NCI-H526 treated with DMSO at 0.1 percent for 48 hours (cell line): ENCODE measurements at regions not wholly inside any gene's neighbourhood (a gene's known extent, or its start where the extent isn't known, plus 50 kb on each side); places are given as distances from the start of the nearest gene placed in this dataset.

Source experiments
- DNase-seq: peaks from one replicate; lab custom pipeline; 2025; lab: John Stamatoyannopoulos, UW

DNA sequence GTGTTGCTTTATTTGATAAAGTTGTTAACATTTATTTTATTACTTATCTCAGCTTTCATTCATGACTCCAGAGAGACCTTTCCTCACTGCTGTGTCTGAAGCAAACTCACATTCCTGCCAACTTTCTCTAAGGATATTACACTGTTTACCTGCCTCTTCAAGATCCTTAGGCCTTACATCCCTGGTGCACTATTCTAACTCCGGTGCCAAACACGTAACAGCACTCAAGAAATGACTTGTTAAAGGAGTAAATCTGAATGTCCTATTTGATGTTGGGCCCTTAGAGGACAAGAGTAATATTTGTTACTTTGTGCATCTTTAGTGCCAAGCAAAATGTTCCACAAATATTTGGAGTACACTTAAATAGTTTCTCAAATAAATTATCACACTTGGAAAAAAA is 324.1 kb upstream of the FLRT2 start:
- no peak for DNase-seq

DNA sequence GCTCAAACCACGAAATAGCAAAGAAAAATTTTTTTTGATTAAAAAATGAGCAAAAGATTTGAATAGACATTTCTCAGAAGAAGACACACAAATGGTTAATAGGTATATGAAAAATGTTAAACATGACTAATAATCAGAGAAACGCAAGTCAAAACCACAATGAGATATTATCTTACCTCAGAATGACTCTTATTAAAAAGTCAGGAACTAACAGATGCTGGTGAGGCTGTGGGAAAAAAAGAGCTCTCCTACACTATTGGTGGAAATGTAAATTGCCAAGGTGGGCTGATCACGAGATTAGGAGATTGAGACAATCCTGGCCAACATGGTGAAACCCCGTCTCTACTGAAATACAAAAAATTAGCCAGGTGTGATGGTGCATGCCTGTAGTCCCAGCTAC is 315.5 kb upstream of the FLRT2 start:
- no peak for DNase-seq

DNA sequence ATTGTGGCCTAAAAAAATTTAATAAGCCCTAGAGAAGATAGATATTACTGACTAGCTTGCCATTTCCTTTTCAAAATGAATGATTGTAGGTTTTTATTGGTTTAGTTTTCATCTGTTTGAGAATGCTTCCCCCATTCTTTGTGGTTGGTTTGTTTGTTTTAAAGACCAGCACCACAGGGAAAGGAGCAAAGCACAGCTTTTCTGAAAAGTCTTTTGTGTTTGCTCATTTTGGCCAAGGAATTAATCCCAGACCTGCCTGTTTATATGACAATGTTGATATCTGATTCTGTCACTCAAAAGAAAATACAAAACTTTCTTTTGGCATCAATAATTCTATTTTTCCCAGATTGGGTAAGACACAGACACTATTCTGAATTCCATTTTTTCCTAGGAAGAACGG is 312.5 kb upstream of the FLRT2 start:
- no peak for DNase-seq

DNA sequence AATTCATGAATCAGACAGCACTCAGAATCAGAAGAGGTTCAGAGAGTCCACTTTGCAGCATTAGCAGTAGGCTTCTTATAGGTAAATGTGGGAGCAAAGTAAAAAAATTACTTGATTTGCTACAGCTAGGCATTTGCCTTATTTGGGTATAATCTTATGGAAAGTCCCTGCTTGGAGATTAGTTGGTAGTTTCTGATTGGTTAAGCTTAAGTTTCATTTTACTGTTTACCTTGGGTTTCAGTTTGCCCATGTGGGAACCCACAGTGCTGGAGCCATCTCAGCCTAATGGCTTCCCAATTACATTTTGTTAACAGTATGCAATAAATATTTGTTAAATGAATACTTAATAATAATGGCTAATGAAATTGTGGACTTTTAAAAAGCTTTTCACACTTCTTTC is 311.0 kb upstream of the FLRT2 start:
- no peak for DNase-seq

DNA sequence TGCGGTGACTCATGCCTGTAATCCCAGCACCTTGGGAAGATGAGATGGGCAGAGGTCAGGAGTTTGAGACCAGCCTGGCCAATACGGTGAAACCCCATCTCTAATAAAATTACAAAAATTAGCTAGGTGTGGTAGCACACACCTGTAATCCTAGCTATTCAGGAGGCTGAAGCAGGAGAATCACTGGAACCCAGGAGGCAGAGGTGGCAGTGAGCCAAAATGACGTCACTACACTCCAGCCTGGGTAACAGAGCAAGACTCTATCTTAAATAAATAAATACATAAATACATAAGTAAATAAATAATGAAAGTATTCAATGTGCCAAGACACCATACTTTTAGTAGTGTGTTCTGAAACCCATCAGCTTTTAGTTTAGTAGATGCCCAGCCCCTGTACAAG is 308.1 kb upstream of the FLRT2 start:
- no peak for DNase-seq

DNA sequence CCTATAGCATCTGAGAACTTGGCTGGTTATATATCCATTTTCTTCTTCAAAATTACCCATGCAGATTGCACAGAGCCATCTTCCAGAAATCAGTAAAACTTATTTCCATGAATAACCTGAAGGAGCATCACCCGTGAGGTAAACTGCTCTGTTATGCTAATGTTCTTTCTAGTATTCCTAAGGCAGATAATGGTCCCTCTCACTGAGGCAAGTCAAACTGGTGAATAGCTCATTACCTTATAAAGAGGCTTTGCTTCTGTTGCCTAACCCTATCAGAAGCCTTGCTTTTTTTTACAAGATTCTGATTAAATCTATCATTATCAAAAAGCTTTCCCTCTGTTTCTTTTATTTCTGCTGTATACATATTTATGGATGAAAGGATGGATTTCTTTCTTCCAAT is 307.6 kb upstream of the FLRT2 start:
- DNase-seq = no peak

DNA sequence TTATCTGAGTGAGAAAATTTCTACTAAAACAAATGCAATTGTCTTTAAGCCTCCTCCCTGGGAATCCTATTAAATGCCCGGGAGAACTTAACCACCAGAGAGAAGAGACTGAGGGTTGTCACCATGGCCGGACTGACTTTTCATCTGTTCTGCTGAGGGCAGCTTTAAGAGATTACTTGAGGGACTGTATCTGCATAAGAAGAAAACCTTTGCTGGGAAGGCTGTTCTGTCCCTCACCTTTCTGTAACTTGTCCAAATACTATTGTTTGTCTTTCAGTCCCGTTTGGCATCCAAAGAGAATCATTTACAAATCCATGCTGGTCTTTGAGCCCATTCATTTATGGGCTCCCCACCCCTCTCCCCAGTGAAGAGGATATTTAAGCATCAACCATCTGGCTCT is 306.3 kb upstream of the FLRT2 start:
- DNase-seq = no peak

DNA sequence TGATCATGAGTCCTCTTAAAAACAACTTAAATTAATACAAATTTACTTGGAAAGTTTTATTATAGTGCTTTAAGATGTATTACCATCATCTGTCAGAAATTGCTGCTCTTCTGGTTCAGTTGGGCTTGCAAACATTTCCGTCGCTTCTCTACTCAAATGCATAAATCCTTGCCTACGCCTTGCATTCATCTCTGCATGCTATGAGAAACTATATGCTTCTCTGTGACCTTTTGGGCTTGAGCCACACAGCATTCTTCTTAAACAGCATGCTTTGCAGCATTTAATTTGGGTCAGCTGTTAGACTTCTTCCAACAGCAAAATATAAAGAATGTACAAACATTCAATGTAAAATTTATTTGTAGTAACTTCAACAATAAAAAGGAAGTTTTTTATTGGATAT is 305.7 kb upstream of the FLRT2 start:
- no peak for DNase-seq

DNA sequence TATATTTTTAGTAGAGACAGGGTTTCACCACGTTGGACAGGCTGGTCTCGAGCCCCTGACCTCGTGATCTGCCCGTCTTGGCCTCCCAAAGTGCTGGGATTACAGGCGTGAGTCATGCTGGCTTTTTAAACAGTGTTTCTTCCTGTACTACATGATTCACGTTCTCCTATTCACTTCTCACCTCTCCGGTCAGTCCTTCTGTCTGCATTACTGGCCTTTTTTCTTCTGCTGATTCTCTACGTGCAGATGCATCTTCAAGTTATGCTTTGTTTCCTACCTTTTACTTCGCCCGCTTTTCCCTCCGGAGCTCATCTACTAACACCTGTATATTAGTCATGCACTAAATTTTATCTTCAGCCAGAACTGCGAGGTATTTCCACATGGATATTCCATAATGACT is 296.2 kb upstream of the FLRT2 start:
- DNase-seq = no peak

DNA sequence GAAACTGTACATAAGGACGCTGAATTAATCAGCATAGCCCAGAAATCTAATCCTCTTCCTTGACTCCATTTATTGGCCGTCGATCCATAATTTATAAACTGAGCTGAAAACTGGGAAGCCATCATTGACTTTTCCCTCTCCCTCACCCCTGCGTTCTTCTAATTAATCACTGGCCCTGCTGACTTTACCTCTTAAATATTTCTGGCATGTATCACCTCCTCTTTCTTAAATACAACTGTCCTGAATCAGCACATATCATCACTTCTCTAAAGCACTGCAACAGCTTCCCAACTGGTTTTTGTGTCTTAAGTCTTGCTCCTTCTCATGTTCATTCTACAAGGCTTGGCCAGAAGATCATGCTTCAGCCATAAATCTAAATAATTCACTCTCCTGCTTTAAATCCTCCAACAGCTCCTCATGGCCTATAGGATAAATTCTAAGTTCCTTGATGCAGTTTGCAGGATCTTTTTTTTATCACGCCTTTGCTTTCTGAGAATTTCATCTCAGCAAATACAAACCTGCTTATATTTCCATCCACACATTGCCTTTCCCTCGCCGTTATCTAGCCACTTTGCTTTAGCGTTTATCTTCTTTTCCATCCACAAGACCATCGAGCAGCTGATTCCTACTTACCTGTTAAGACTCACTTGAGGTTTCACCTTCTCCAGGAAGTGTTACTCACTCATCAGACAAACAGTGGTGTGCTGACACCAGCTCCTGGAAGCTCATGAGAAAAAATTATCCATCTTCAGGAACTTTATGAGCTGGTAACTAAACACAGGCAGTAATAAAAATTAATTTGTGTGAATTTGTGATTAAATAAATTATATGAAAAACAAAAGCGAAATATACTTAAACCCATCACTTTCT is 295.6 kb upstream of the FLRT2 start:
- DNase-seq = no peak

DNA sequence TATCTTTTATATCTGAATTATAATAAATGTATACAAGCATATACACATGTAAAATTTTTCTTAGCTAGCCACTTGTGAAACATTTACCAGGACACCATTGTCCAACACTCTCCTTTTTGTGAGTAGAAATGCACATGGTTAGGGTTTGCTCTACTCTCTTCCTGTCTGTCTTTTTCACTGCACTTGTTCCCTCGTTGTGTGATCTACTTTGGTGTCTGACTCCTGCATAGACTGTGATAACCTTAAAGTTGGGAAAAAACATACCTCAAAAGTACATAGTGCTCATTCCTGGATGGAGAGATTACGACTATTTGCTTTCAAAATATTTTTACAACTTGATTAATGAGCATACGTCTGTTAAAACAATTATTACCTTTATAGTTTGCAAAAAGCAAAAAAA is 294.1 kb upstream of the FLRT2 start:
- no peak for DNase-seq

DNA sequence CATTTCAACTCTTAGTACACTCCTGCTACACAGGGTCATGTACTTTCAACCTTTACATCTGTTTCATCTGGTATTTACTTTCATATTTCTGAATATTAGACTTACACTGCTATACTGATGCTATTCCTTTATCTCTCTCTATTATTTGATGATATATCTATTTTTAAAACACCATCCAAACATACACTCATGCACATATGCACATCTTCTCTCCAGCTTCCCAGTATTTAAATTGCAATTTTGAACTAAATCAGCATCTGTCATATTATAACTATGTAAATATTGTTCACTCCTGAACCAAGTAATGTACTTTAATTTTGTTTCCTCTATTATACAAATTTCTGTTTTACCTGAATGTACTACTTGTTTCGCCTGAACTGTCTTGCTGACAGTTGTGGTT is 293.6 kb upstream of the FLRT2 start:
- DNase-seq = no peak

DNA sequence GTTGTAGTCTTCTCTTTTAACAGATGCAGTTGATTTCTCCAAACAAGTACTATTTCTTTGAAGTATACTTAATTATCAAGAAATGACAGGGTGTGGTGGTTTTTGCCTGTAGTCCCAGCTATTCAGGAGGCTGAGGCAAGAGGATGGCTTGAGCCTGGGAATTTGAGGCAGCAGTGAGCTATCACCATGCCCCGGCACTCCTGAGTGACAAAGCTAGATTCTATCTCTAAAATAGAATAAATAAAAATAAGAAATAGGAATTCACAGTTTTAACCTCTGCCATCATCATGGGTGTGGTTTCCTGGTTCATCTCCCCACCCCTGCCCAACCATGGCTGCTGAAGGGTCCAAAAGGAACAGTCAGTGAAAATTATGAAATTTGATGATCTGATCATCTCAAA is 290.2 kb upstream of the FLRT2 start:
- no peak for DNase-seq

DNA sequence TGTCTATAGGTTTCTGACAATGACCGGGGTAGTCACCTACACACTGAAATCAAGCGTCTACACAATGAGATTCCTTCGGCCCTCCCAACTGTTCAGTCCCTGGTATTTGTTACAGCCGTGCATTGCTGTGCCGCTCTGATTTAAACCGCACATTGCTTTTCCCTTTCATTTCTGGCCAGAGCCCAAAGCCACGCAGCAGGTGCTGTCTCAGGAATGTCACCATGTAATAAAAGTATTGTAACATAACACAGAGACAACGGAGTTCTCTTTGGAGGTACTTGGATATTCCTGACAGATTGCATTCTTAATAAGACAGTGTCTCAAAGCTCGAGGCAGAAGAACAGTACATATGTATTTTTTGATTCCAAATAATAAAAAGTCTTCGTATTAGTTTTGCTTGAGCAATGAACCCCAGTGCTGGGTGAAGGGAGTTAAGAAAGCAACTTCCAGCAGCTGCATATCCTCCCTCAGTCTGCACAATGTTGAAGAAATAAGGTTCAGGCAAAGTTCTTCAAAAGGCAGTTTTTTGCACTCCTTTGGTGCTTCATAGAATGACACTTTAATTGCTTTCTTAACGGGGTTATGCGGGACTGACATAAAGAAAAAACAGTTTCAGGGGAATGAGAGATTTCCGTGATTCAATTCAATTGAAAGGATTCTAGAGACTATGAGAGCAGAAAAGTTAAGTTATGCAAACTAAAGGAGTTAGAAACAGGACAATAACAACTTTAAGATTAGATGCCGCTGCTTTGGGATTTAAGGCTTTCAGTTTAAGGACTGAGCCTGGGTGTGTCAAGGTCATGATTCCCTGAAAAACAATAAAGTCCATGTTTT is 288.7 kb upstream of the FLRT2 start:
- no peak for DNase-seq

DNA sequence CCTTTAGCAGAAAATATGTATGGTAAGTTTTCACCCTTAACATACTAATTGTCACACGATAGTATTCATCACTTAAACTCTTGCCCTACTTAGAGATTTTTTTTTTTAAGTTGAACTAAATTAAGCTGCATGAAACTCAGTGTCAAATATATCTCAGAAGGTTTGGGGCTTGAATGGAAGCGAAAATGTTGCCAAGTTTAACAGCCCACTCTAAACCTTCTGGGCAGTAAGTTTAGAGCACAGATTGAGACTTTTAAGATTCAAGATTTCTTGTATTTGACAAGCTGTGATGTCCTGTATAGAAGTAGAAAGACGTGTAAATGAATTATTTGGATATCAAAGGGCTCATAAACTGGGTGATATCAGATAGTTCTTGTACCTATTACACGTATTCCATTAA is 287.3 kb upstream of the FLRT2 start:
- no peak for DNase-seq

DNA sequence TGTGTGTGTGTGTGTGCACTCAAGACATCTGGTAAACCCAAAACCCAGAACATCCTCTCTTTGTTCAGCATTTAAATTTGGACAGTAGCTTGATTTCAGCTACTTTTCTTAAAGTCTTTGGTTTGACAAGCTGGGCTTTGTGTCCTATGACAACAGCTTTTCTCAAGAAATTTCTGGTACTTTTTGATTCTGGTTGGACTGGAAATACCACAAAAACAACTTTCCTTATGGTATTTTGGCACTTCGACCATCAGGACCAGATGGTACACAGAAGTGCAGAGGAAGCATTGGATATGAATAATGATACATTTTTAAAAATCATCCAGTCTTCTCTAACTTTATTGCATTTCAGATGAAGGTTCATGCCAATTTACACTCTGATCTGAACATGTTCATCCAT is 286.6 kb upstream of the FLRT2 start:
- no peak for DNase-seq

DNA sequence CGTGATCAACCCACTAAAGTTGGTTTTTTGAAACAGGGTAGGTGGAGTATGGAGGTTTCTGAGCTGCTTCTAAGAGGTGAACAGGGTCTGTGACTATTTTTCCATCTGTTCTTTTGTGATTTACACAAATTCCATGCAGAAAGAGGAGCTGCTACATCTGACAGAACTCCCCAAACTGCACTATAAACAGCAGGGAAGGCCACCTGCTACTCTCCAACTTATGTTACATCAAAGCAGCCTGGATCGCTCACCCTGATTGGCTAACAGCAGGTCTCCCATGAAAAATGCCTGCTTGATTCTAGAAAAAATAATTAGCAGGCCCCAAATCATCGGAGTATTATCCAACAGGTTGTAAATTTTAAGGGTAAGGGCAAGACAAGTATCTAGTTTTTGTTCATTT is 282.9 kb upstream of the FLRT2 start:
- no peak for DNase-seq

DNA sequence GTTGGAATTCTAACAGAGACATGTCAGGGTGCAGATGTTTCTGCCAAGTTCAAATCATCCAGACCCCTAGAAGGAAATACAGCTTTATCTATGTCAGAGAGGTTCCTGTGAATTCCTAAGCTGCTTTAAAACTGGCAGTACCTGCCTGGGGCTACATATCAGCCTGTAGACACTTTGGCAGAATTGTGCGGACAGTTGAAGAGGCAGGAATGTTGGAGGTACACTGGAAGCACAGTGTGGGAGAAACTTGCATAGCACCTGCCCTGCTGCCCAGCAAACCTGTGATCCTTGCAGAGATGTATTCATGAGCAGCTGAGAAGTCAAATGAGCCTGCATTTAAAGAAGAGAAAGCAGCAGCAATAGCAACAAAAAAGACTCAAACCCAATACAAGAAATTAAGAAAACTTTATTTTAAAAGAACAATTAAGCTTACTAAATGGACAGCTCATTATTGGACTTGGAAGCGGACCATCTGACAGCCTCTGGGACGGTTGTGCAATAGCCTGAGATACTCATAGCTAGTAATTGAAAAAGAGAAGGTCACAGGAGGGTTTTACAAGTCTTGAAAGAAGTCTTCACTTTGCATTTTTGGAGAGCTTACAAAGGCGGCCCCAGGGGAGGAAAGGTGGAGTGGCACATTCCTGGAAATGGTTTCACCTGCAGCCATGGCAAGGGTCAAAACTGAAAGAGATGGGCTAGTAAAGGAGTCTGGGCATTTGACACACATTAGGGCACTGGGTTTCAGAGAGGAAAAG is 280.9 kb upstream of the FLRT2 start:
- peak; percentile 4 for DNase-seq

DNA sequence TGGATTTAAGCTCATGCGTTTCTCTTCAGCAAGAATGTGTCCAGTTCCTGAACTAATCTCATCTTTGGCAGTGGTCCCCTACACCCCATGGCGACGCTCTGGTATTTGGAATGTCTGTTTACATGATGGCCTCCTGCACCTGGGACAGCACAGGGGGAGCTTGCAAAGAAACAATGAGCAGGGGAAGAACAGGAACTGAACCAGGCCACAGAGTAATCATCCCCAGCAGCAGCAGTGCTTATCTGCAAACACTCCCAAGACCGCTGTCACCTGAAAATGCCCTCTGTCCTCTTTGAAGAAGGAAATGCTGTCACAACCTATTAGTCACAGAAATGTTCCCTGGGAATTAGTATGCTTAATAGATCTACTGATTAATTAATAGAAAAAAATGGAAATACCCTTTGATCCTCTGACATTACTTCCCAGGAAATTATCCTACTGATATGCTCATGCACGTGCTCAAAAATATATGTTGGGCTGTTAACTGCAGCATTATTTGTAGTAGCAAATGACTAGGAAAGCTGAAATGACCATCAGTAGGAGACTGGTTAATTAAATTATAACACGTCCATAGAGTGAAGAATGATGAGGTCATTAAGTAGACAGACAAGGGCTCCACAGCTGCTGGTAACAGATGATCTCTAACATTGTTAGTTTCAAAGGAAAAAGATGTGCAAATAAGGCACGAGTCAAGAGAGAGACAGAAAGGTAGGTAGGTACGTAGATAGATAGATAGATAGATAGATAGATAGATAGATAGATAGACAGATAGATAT is 279.3 kb upstream of the FLRT2 start:
- no peak for DNase-seq

DNA sequence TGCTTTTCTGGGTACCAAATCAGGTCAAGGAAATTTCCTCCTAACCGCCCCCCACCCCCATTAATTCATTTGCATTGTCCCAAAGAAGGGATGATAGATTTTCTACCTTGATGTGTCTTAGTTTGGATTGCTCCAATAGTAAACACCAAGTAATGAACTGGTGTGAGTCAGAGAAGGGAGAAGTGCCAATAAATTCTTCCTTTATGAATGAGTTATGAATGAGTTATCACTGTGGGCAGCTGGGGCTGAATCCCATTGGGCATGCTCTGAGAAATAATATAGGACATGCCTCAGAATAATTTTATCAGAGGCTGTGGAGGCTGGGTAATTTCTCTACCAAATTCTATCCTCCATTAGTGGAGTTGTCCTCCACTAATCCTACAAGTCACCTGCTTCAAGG is 277.9 kb upstream of the FLRT2 start:
- no peak for DNase-seq

DNA sequence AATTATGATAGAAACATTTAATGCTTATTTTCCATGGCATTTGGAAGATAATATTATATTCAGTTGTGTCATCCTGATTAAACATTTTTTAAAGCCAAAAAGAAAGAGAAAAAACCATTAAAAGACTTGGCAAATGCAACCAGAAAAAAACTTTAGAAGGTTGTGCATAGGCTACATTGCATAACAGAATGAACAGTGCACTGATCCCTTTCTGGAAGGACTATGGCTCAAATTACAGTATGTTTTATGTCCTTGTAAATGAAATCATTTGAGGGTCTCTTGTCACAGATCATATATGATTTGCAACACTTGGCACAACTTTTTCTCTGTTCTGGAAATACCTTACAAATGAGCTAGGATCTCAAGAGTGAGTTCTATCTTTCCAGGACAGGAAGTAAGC is 275.2 kb upstream of the FLRT2 start:
- DNase-seq = no peak

DNA sequence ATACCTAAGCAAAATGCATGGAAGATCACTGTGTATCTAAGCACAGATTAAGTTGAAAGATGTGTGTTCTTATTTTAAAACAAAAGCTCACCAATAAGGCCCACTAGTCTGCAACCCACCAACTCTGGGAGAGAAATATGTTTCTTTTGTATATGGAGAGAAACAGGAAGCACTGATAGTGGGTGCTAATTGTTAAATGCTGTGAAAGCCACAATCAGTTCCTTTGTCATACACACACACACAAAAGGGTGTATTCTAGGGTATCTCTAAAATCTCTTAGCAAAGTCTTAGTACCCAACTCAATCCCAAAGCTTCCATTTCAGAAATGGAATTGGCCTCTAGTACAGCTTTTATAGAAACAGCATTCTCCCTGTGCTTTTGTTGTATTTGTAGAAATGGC is 272.7 kb upstream of the FLRT2 start:
- no peak for DNase-seq
